ENCODE measurements at regions not wholly inside any gene's neighbourhood (a gene's known extent, or its start where the extent isn't known, plus 50 kb on each side); places are given as distances from the start of the nearest gene placed in this dataset.
"Not testable (repeated sequence)": the region's sequence is repeated elsewhere in the genome, so short reads cannot be mapped to it uniquely, and the experiment has no call there.

GRCh38 chr18:5021558-5021957 is 175.5 kb downstream of the AKAIN1 start:
- intact Hi-C loops (cut with DNase I): no loop called here
- Histone ChIP-seq H3K36me3 (no peaks in the 10 kb centered on the region), H3K27ac (no peak overlapping the region), H3K4me3 (no peak overlapping the region), H3K27me3 (no peaks in the 10 kb centered on the region), H3K4me1 (ENCODE audit: insufficient read depth) (no peaks in the 10 kb centered on the region), H3K9me3 (no peaks in the 10 kb centered on the region)
- no peak for TF ChIP-seq CTCF (IDR thresholded peaks at IDR 0.05)
- no peak for TF ChIP-seq EP300 (IDR thresholded peaks at IDR 0.05)
- no peak for TF ChIP-seq POLR2A (IDR thresholded peaks at IDR 0.05)
- DNase-seq: no peak

- no peak overlapping the region for H3K27ac ChIP-seq
- H3K36me3 ChIP-seq: no peaks in the 10 kb centered on the region
- H3K27me3 ChIP-seq: no peaks in the 10 kb centered on the region
- DNase-seq: no peak
- no peaks in the 10 kb centered on the region for H3K9me3 ChIP-seq
- no peak for TF ChIP-seq CTCF (IDR thresholded peaks at IDR 0.05)
- TF ChIP-seq EP300 (IDR thresholded peaks at IDR 0.05): no peak
- no peak for TF ChIP-seq POLR2A (IDR thresholded peaks at IDR 0.05)
- no peaks in the 10 kb centered on the region for H3K4me1 ChIP-seq (ENCODE audit: insufficient read depth)
- intact Hi-C loops (cut with DNase I): no loop called here
- H3K4me3 ChIP-seq: no peak overlapping the region
- 74 to 79% (median 76%) methylated on average over 4 of the region's 4 CpGs for WGBS, 3 donors
Measured at GRCh38 chr18:5015213-5015612, 181.8 kb downstream of the AKAIN1 start.

GRCh38 chr18:5004031-5004820 is 192.8 kb downstream of the AKAIN1 start:
- H3K9me3 ChIP-seq; H3K4me1 ChIP-seq (ENCODE audit: insufficient read depth); H3K4me3 ChIP-seq; H3K27ac ChIP-seq; H3K27me3 ChIP-seq; intact Hi-C loops (cut with DNase I); H3K36me3 ChIP-seq; DNase-seq: not testable (repeated sequence)
- 13 to 15% (median 14%) methylated on average over 28 to 32 of the region's 32 CpGs for WGBS, 3 donors

- Histone ChIP-seq H3K27me3 (no peaks in the 10 kb centered on the region), H3K36me3 (no peaks in the 10 kb centered on the region), H3K9me3 (no peaks in the 10 kb centered on the region), H3K4me1 (ENCODE audit: insufficient read depth) (no peaks in the 10 kb centered on the region), H3K27ac (no peak overlapping the region), H3K4me3 (no peak overlapping the region)
- WGBS, 3 donors: 83 to 93% (median 91%) methylated on average over 3 of the region's 3 CpGs
- no peak for DNase-seq
- intact Hi-C loops (cut with DNase I): no loop called here
- TF ChIP-seq POLR2A (IDR thresholded peaks at IDR 0.05): no peak
- TF ChIP-seq CTCF (IDR thresholded peaks at IDR 0.05): no peak
- TF ChIP-seq EP300 (IDR thresholded peaks at IDR 0.05): no peak
Measured at GRCh38 chr18:4994710-4995109, 202.3 kb downstream of the AKAIN1 start.
